D721Med (cell line): ENCODE measurements at regions not wholly inside any gene's neighbourhood (a gene's known extent, or its start where the extent isn't known, plus 50 kb on each side); places are given as distances from the start of the nearest gene placed in this dataset.

Experiments used
- DNase-seq: peaks from one replicate; pipeline ENCODE4 v3.0.0; 2011; ENCODE audit warnings: low spot score; ENCODE audit not compliant: insufficient read length
- FAIRE-seq: peaks from 2 replicates; lab custom pipeline; 2011; peaks lifted over from hg19 to GRCh38; lab: Jason Lieb, UNC
- CTCF ChIP-seq: IDR thresholded peaks from 2 replicates; pipeline ENCODE4 v1.5.1; 2012; ENCODE audit warnings: mild to moderate bottlenecking, control low read depth; ENCODE audit not compliant: insufficient read depth; ENCODE audit errors: missing control alignments

GRCh38 chr4:171718665-171719064, 94.5 kb upstream of the GALNTL6 start:
- DNase-seq (no peak), FAIRE-seq (no peak)
- no peak for TF ChIP-seq CTCF

- FAIRE-seq (no peak), DNase-seq (no peak)
- no peak for TF ChIP-seq CTCF
These were observed 95.1 kb upstream of the GALNTL6 start for GRCh38 chr4:171718069-171718468.

GRCh38 chr4:171717231-171717741, 95.9 kb upstream of the GALNTL6 start:
- FAIRE-seq = no peak
- TF ChIP-seq CTCF = no peak
- no peak for DNase-seq

GRCh38 chr4:171715973-171716372, 97.2 kb upstream of the GALNTL6 start:
- DNase-seq (no peak), FAIRE-seq (no peak)
- no peak for TF ChIP-seq CTCF

GRCh38 chr4:171714791-171715454, 98.3 kb upstream of the GALNTL6 start:
- DNase-seq (no peak), FAIRE-seq (no peak)
- TF ChIP-seq CTCF = no peak

GRCh38 chr4:171710743-171711142, 102.5 kb upstream of the GALNTL6 start:
- TF ChIP-seq CTCF = no peak
- DNase-seq (no peak), FAIRE-seq (no peak)

GRCh38 chr4:171676555-171677215, 136.5 kb upstream of the GALNTL6 start:
- TF ChIP-seq CTCF = no peak
- FAIRE-seq = no peak
- no peak for DNase-seq
